H9 (cell line): ENCODE measurements at regions not wholly inside any gene's neighbourhood (a gene's known extent, or its start where the extent isn't known, plus 50 kb on each side); places are given as distances from the start of the nearest gene placed in this dataset.

Experiments used
- DNase-seq: peaks from one replicate; pipeline ENCODE4 v3.0.0-alpha.2; 2017
- H2AFZ ChIP-seq: one replicate; pipeline ENCODE4 v1.6.1; 2013; ENCODE audit warnings: mild to moderate bottlenecking, low read length, control low read depth, moderate library complexity
- H2AK5ac ChIP-seq: 2 replicates; pipeline ENCODE4 v1.6.1; 2013; ENCODE audit warnings: low read length, control low read depth, mixed read lengths; ENCODE audit not compliant: insufficient read length
- H2BK120ac ChIP-seq: one replicate; pipeline ENCODE4 v1.6.1; 2013; ENCODE audit warnings: low read depth, mild to moderate bottlenecking, low read length, control low read depth, inconsistent platforms; ENCODE audit not compliant: poor library complexity, severe bottlenecking
- H2BK12ac ChIP-seq: 2 replicates; pipeline ENCODE4 v1.6.1; 2013; ENCODE audit warnings: low read length, control low read depth, mixed read lengths, low read depth; ENCODE audit not compliant: insufficient read length
- H2BK15ac ChIP-seq: 2 replicates; pipeline ENCODE4 v1.6.1; 2013; ENCODE audit warnings: low read depth, low read length, control low read depth
- H2BK20ac ChIP-seq: one replicate; pipeline ENCODE4 v1.6.1; 2013; ENCODE audit warnings: low read depth, mild to moderate bottlenecking, low read length, control low read depth, inconsistent platforms; ENCODE audit not compliant: poor library complexity, severe bottlenecking
- H2BK5ac ChIP-seq: 2 replicates; pipeline ENCODE4 v1.6.1; 2013; ENCODE audit warnings: low read length, control low read depth, mixed read lengths; ENCODE audit not compliant: insufficient read length
- H3K14ac ChIP-seq: 2 replicates; pipeline ENCODE4 v1.6.1; 2013; ENCODE audit warnings: low read length, control low read depth; ENCODE audit not compliant: insufficient read depth
- H3K18ac ChIP-seq: 2 replicates; pipeline ENCODE4 v1.6.1; 2013; ENCODE audit warnings: low read depth, mild to moderate bottlenecking, mixed read lengths, low read length, control low read depth; ENCODE audit not compliant: insufficient read length
- H3K23ac ChIP-seq: 2 replicates; pipeline ENCODE4 v1.6.1; 2013; ENCODE audit warnings: low read length, control low read depth, mixed read lengths, low read depth; ENCODE audit not compliant: insufficient read length
- H3K23me2 ChIP-seq: 2 replicates; pipeline ENCODE4 v1.6.1; 2013; ENCODE audit warnings: low read depth, mild to moderate bottlenecking, mixed read lengths, low read length, control low read depth; ENCODE audit not compliant: insufficient read length, poor library complexity, severe bottlenecking
- H3K27ac ChIP-seq: 2 replicates; pipeline ENCODE4 v1.5.1; 2013; ENCODE audit warnings: low read length, control low read depth, mixed read lengths, low read depth; ENCODE audit not compliant: insufficient read length
- H3K27me3 ChIP-seq: 2 replicates; pipeline ENCODE4 v1.6.1; 2013; ENCODE audit warnings: low read length, control low read depth, inconsistent platforms; ENCODE audit not compliant: insufficient read depth
- H3K4ac ChIP-seq: 2 replicates; pipeline ENCODE4 v1.6.1; 2013; ENCODE audit warnings: low read depth, mild to moderate bottlenecking, control low read depth, inconsistent platforms, low read length, moderate library complexity
- H3K4me1 ChIP-seq: 2 replicates; pipeline ENCODE4 v1.6.1; 2013; ENCODE audit warnings: low read length, control low read depth, inconsistent platforms; ENCODE audit not compliant: insufficient read depth
- H3K4me2 ChIP-seq: 2 replicates; pipeline ENCODE4 v1.6.1; 2013; ENCODE audit warnings: low read length, control low read depth, mixed read lengths; ENCODE audit not compliant: insufficient read length, insufficient read depth
- H3K56ac ChIP-seq: 2 replicates; pipeline ENCODE4 v1.6.1; 2013; ENCODE audit warnings: low read depth, mild to moderate bottlenecking, mixed read lengths, low read length, control low read depth; ENCODE audit not compliant: insufficient read length
- H3K79me1 ChIP-seq: 2 replicates; pipeline ENCODE4 v1.6.1; 2013; ENCODE audit warnings: low read depth, mild to moderate bottlenecking, moderate library complexity, low read length, control low read depth, inconsistent platforms; ENCODE audit not compliant: insufficient read depth, poor library complexity, severe bottlenecking
- H3K79me2 ChIP-seq: 2 replicates; pipeline ENCODE4 v1.6.1; 2013; ENCODE audit warnings: low read length, control low read depth, inconsistent platforms; ENCODE audit not compliant: insufficient read depth
- H3K9ac ChIP-seq: 2 replicates; pipeline ENCODE4 v1.6.1; 2013; ENCODE audit warnings: low read length, control low read depth, mixed read lengths; ENCODE audit not compliant: insufficient read length; ENCODE audit errors: extremely low read depth
- H3K9me3 ChIP-seq: one replicate; pipeline ENCODE4 v1.6.1; 2013; ENCODE audit warnings: low read depth, low read length, inconsistent platforms; ENCODE audit not compliant: control insufficient read depth
- H3T11ph ChIP-seq: one replicate; pipeline ENCODE4 v1.6.1; 2013; ENCODE audit warnings: mild to moderate bottlenecking, low read length, control low read depth, inconsistent platforms
- H4K20me1 ChIP-seq: one replicate; pipeline ENCODE4 v1.6.1; 2013; ENCODE audit not compliant: control insufficient read depth, insufficient read length, insufficient read depth
- H4K5ac ChIP-seq: 2 replicates; pipeline ENCODE4 v1.6.1; 2013; ENCODE audit warnings: low read depth, mild to moderate bottlenecking, mixed read lengths, low read length, control low read depth; ENCODE audit not compliant: insufficient read length
- H4K8ac ChIP-seq: replicated peaks from 2 replicates; pipeline ENCODE4 v1.6.1; 2013; ENCODE audit warnings: low read length, control low read depth, mixed read lengths, low read depth; ENCODE audit not compliant: insufficient read length
- H4K91ac ChIP-seq: 2 replicates; pipeline ENCODE4 v1.6.1; 2013; ENCODE audit warnings: low read depth, mild to moderate bottlenecking, moderate library complexity, mixed read lengths, low read length, control low read depth; ENCODE audit not compliant: insufficient read length
- H3K27ac Mint-ChIP-seq, 3 experiments: 2 replicates in 2 of 3; 3 replicates in 1 of 3; pipeline ENCODE4 v1.8.0; 2020 to 2021; ENCODE audit warnings: mixed read lengths in 3 of 3, mild to moderate bottlenecking in 1 of 3, moderate library complexity in 1 of 3
- H3K27me3 Mint-ChIP-seq: 2 replicates; pipeline ENCODE4 v1.8.0; 2021; ENCODE audit warnings: low read depth, mild to moderate bottlenecking, moderate library complexity, mixed read lengths
- H3K36me3 Mint-ChIP-seq, 3 experiments: 2 replicates in 2 of 3; 3 replicates in 1 of 3; pipeline ENCODE4 v1.8.0; 2020 to 2021; ENCODE audit warnings: low read depth in 3 of 3, mixed read lengths in 3 of 3; ENCODE audit not compliant: insufficient read depth in 1 of 3
- H3K4me1 Mint-ChIP-seq, 2 experiments: 2 replicates each; pipeline ENCODE4 v1.8.0; 2020; ENCODE audit warnings: mixed read lengths in 2 of 2
- H3K4me3 Mint-ChIP-seq, 2 experiments: 2 replicates in 1 of 2; 3 replicates in 1 of 2; pipeline ENCODE4 v1.8.0; 2020 to 2021; ENCODE audit warnings: mild to moderate bottlenecking in 2 of 2, mixed read lengths in 2 of 2, moderate library complexity in 1 of 2
- H3K9me3 Mint-ChIP-seq, 2 experiments: 2 replicates in 1 of 2; 3 replicates in 1 of 2; pipeline ENCODE4 v1.8.0; 2020; ENCODE audit warnings: mild to moderate bottlenecking in 2 of 2, mixed read lengths in 2 of 2, moderate library complexity in 1 of 2
- WGBS: extraction: QIAGEN DNeasy Blood & Tissue Kit; methylation state at CpG from one replicate; pipeline ENCODE4 v1.1.7; 2013; ENCODE audit warnings: missing lambda C conversion rate, low lambda C conversion rate, mixed read lengths; ENCODE audit not compliant: insufficient read length; ENCODE audit errors: extremely low coverage; 5-methylcytosine and 5-hydroxymethylcytosine counted together
- TF ChIP-seq, protein P1 (sequence below): fragments of 200-600 bp; sonication (generic); conservative IDR thresholded peaks from 3 replicates; pipeline ENCODE4 v1.8.0; 2021; ENCODE audit warnings: antibody characterized with exemption, mild to moderate bottlenecking

DNA sequence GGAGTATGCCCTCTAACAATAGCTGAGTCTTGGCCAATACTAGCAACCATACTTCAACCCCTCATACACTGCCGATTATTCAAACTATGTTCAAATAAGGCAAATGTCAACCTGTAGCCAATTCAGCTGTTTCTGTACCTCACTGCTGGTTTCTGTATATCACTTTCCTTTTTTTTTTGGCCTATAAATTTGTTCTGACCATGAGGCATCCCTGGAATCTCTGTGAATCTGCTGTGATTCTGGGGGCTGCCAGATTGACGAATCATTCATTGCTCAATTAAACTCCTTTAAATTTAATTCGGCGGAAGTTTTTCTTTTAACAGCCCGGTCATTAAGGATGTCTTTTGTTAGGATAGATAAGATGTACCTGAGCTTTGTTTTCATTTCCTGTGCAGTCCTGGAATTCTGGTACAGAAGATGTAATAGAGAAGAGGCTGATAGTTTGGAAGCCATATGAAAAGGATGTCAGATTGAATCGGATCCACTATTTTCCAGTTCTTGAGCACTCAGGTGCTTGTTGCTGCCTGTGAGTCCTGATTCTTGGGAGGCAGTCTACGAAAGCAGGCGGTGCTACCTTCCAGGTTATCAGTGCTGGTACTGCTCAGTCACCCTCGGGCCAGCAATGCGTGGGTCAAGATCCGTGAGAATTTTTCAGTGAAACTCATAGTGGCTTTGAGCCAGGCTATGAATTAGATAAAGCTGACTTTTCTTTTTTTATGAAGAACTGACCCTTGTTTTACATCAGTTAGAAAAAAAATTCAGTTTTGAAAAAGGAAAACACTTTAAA, 106.2 kb upstream of the TUT7 start:
- peaks cover 1% of the 10 kb centered on the region; the same call in 1 of the 2 replicates for H3K27me3 Mint-ChIP-seq
- Histone ChIP-seq H4K20me1 (no peaks in the 10 kb centered on the region), H2BK12ac (no peak overlapping the region), H4K5ac (no peak overlapping the region), H3K23ac (no peak overlapping the region), H2BK20ac (no peak overlapping the region), H3K9me3 (no peaks in the 10 kb centered on the region), H3K56ac (no peak overlapping the region), H3K23me2 (no peaks in the 10 kb centered on the region), H4K8ac (no peak overlapping the region), H3K79me2 (no peaks in the 10 kb centered on the region), H3K27me3 (no peaks in the 10 kb centered on the region), H3K4me2 (no peak overlapping the region), H3K79me1 (no peaks in the 10 kb centered on the region), H2BK5ac (no peak overlapping the region), H3K14ac (no peak overlapping the region), H2AFZ (no peak overlapping the region), H4K91ac (no peak overlapping the region), H2AK5ac (no peak overlapping the region), H3K27ac (no peak overlapping the region), H3K18ac (no peak overlapping the region), H3K9ac (no peak overlapping the region), H3K4ac (no peak overlapping the region), H2BK15ac (no peak overlapping the region), H3T11ph (no peak overlapping the region), H3K4me1 (no peaks in the 10 kb centered on the region), H2BK120ac (no peak overlapping the region)
- H3K36me3 Mint-ChIP-seq, result no peaks in the 10 kb centered on the region
- TF ChIP-seq, protein P1, sequence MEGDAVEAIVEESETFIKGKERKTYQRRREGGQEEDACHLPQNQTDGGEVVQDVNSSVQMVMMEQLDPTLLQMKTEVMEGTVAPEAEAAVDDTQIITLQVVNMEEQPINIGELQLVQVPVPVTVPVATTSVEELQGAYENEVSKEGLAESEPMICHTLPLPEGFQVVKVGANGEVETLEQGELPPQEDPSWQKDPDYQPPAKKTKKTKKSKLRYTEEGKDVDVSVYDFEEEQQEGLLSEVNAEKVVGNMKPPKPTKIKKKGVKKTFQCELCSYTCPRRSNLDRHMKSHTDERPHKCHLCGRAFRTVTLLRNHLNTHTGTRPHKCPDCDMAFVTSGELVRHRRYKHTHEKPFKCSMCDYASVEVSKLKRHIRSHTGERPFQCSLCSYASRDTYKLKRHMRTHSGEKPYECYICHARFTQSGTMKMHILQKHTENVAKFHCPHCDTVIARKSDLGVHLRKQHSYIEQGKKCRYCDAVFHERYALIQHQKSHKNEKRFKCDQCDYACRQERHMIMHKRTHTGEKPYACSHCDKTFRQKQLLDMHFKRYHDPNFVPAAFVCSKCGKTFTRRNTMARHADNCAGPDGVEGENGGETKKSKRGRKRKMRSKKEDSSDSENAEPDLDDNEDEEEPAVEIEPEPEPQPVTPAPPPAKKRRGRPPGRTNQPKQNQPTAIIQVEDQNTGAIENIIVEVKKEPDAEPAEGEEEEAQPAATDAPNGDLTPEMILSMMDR, result no peak
- no CpG with 5 or more reads among the region's 11 CpGs for WGBS
- H3K4me3 Mint-ChIP-seq, result no peak overlapping the region
- DNase-seq, result no peak
- peaks cover 0 to 4% of the 10 kb centered on the region in 2 experiments; a peak in 2 of 4 replicates for H3K4me1 Mint-ChIP-seq
- H3K9me3 Mint-ChIP-seq, result no peaks in the 10 kb centered on the region; a peak in 1 of 5 replicates
- no peak overlapping the region for H3K27ac Mint-ChIP-seq
